WI38 (cell line): ENCODE measurements at regions not wholly inside any gene's neighbourhood (a gene's known extent, or its start where the extent isn't known, plus 50 kb on each side); places are given as distances from the start of the nearest gene placed in this dataset.

ENCODE experiments used
- H3K4me3 ChIP-seq: 2 replicates; pipeline ENCODE4 v1.5.1; 2011; ENCODE audit warnings: low read depth, mild to moderate bottlenecking, control low read depth, low read length
- CTCF ChIP-seq: IDR thresholded peaks from 2 replicates; pipeline ENCODE4 v1.5.1; 2012; ENCODE audit warnings: low read depth, mild to moderate bottlenecking, control low read depth, low read length

GRCh38 chr5:77849308-77849900, 73.3 kb upstream of the TBCA start:
- no peak for TF ChIP-seq CTCF
- no peak overlapping the region for H3K4me3 ChIP-seq

GRCh38 chr5:77847814-77848290, 71.7 kb upstream of the TBCA start:
- H3K4me3 ChIP-seq: no peak overlapping the region
- no peak for TF ChIP-seq CTCF

GRCh38 chr5:77847129-77847460, 71.0 kb upstream of the TBCA start:
- TF ChIP-seq CTCF: no peak
- H3K4me3 ChIP-seq: no peak overlapping the region

GRCh38 chr5:77846422-77847128, 70.4 kb upstream of the TBCA start:
- H3K4me3 ChIP-seq: no peak overlapping the region
- no peak for TF ChIP-seq CTCF

- no peak overlapping the region for H3K4me3 ChIP-seq
- TF ChIP-seq CTCF: no peak
These were observed 69.1 kb upstream of the TBCA start for GRCh38 chr5:77845324-77845646.

GRCh38 chr5:77844623-77845323, 68.6 kb upstream of the TBCA start:
- TF ChIP-seq CTCF: no peak
- peak overlapping the region; percentile 50 for H3K4me3 ChIP-seq

GRCh38 chr5:77844373-77844622, 68.2 kb upstream of the TBCA start:
- peak overlapping the region; percentile 50 for H3K4me3 ChIP-seq
- TF ChIP-seq CTCF: no peak
